ENCODE measurements at regions not wholly inside any gene's neighbourhood (a gene's known extent, or its start where the extent isn't known, plus 50 kb on each side); places are given as distances from the start of the nearest gene placed in this dataset.

GRCh38 chr14:87623616-87624015 lies 369.4 kb downstream of the GALC start:
- dilution Hi-C loops (cut with HindIII; ENCODE audit: low sequenced_read_pairs, unreplicated experiment): no loop called here
- Histone ChIP-seq H2BK5ac (ENCODE audit: low read depth, low read length, poor library complexity, severe bottlenecking) (no peak overlapping the region), H3K4me3 (ENCODE audit: insufficient read depth, low read depth, low read length) (no peak overlapping the region), H3K4me2 (ENCODE audit: low read depth, low read length) (no peak overlapping the region), H3K79me1 (ENCODE audit: low read depth in 1 of 2, low read length in 2 of 2) (no peaks in the 10 kb centered on the region), H4K8ac (ENCODE audit: low read depth in 2 of 2, low read length in 2 of 2) (no peak overlapping the region), H2AK9ac (replicated peaks; ENCODE audit: low read depth, low read length, poor library complexity) (no peak overlapping the region), H4K91ac (ENCODE audit: insufficient read depth, low read depth, low read length) (no peak overlapping the region), H4K20me1 (ENCODE audit: insufficient read depth, low read length) (no peaks in the 10 kb centered on the region), H2BK20ac (ENCODE audit: low read depth, low read length) (no peak overlapping the region), H3K14ac (replicated peaks; ENCODE audit: low read depth, low read length) (no peak overlapping the region), H3K4me1 (ENCODE audit: control insufficient read depth, insufficient read depth, low read length) (no peaks in the 10 kb centered on the region), H3K23ac (ENCODE audit: low read depth, low read length) (no peak overlapping the region), H3K18ac (ENCODE audit: low read depth, low read length) (no peak overlapping the region), H3K9me1 (ENCODE audit: insufficient read depth, low read length) (no peaks in the 10 kb centered on the region), H3K56ac (ENCODE audit: extremely low read depth, insufficient read depth, low read length) (no peak overlapping the region), H3K36me3 (ENCODE audit: control insufficient read depth, insufficient read depth, low read length) (no peaks in the 10 kb centered on the region), H2BK15ac (ENCODE audit: low read depth, low read length) (no peak overlapping the region), H3K27ac (ENCODE audit: insufficient read depth, low read length) (no peak overlapping the region), H4K5ac (ENCODE audit: low read depth, low read length) (no peak overlapping the region), H3K9me3 (ENCODE audit: control insufficient read depth, insufficient read depth, low read length) (peaks cover 10% of the 10 kb centered on the region), H2BK120ac (ENCODE audit: low read depth, low read length) (no peak overlapping the region), H2AK5ac (ENCODE audit: low read depth, low read length) (no peak overlapping the region), H3K4ac (ENCODE audit: low read depth, low read length) (no peak overlapping the region), H2AFZ (replicated peaks; ENCODE audit: low read length, poor library complexity) (no peak overlapping the region), H3K9ac (ENCODE audit: low read depth, low read length) (no peak overlapping the region), H3K27me3 (ENCODE audit: control insufficient read depth, insufficient read depth, low read length) (no peaks in the 10 kb centered on the region)
- DNase-seq (no peak), ATAC-seq (ENCODE audit: low read depth) (no peak)
- ChIA-PET CTCF (no interaction called here), POLR2A (ENCODE audit: unreplicated experiment) (no interaction called here)
- TF ChIP-seq NFE2L2 (IDR thresholded peaks at IDR 0.05; ENCODE audit: low read depth, low read length) (no peak), FOS (IDR thresholded peaks at IDR 0.05; ENCODE audit: low read depth, low read length) (no peak), MAZ (IDR thresholded peaks at IDR 0.05; ENCODE audit: borderline replicate concordance, low read depth, low read length) (no peak)
- no CpG with 5 or more reads among the region's 1 CpG for WGBS, 2 experiments (ENCODE audit: extremely low coverage in 2 of 2, insufficient read length in 1 of 2)
- in situ Hi-C loops (cut with MboI; ENCODE audit: low sequenced_read_pairs): no loop called here
- BruUV-seq (replicated peaks): no TSS peak
- intact Hi-C loops (cut with micrococcal nuclease): no loop called here

All from IMR-90 (cell line).